ENCODE measurements at regions not wholly inside any gene's neighbourhood (a gene's known extent, or its start where the extent isn't known, plus 50 kb on each side); places are given as distances from the start of the nearest gene placed in this dataset.

- H3K79me2 ChIP-seq (ENCODE audit: insufficient read depth, low read length), result no peaks in the 10 kb centered on the region
- H3K4me2 ChIP-seq (ENCODE audit: low read depth, low read length, poor library complexity, severe bottlenecking), result no peak overlapping the region
- H3K27ac ChIP-seq (ENCODE audit: low read depth, low read length), result no peak overlapping the region
- H3K9me2 ChIP-seq (replicated peaks; ENCODE audit: insufficient read depth, low read length), result no peaks in the 10 kb centered on the region
- H3K4me3 ChIP-seq (ENCODE audit: insufficient read depth, low read length, poor library complexity, severe bottlenecking), result no peak overlapping the region
- no peaks in the 10 kb centered on the region for H3F3A ChIP-seq (ENCODE audit: insufficient read depth)
- H3K9ac ChIP-seq (ENCODE audit: low read length), result no peak overlapping the region
- no peak for TF ChIP-seq CTCF (IDR thresholded peaks at IDR 0.05; ENCODE audit: insufficient read depth, low read length, poor library complexity, severe bottlenecking)
- TF ChIP-seq EZH2phosphoT487 (conservative IDR thresholded peaks at IDR 0.05; ENCODE audit: low read length), result no peak
- H4K20me1 ChIP-seq (ENCODE audit: low read depth, low read length), result no peaks in the 10 kb centered on the region
- H3K27me3 ChIP-seq (ENCODE audit: low read length), result no peaks in the 10 kb centered on the region
- no peaks in the 10 kb centered on the region for H3K36me3 ChIP-seq (ENCODE audit: low read length)
- H2AFZ ChIP-seq (ENCODE audit: low read depth, low read length, severe bottlenecking), result no peak overlapping the region
- H3K9me3 ChIP-seq (ENCODE audit: insufficient read depth, low read length), result no peaks in the 10 kb centered on the region
Measured at GRCh38 chr18:56252456-56252855, 385.9 kb downstream of the TXNL1 start.

GRCh38 chr18:56248610-56249235, 389.7 kb downstream of the TXNL1 start:
- Histone ChIP-seq H2AFZ (ENCODE audit: low read depth, low read length, severe bottlenecking) (peak overlapping the region; percentile 17), H3K79me2 (ENCODE audit: insufficient read depth, low read length) (no peaks in the 10 kb centered on the region), H3K36me3 (ENCODE audit: low read length) (no peaks in the 10 kb centered on the region), H3K4me2 (ENCODE audit: low read depth, low read length, poor library complexity, severe bottlenecking) (peak overlapping the region; percentile 47), H3K27ac (ENCODE audit: low read depth, low read length) (peak overlapping the region; percentile 6; the same call in 1 of the 2 replicates), H3K4me3 (ENCODE audit: insufficient read depth, low read length, poor library complexity, severe bottlenecking) (no peak overlapping the region), H3K9ac (ENCODE audit: low read length) (no peak overlapping the region), H4K20me1 (ENCODE audit: low read depth, low read length) (no peaks in the 10 kb centered on the region), H3K9me2 (replicated peaks; ENCODE audit: insufficient read depth, low read length) (no peaks in the 10 kb centered on the region), H3K9me3 (ENCODE audit: insufficient read depth, low read length) (no peaks in the 10 kb centered on the region), H3K27me3 (ENCODE audit: low read length) (no peaks in the 10 kb centered on the region), H3F3A (ENCODE audit: insufficient read depth) (no peaks in the 10 kb centered on the region)
- TF ChIP-seq EZH2phosphoT487 (conservative IDR thresholded peaks at IDR 0.05; ENCODE audit: low read length) (no peak), CTCF (IDR thresholded peaks at IDR 0.05; ENCODE audit: insufficient read depth, low read length, poor library complexity, severe bottlenecking) (no peak)

- TF ChIP-seq CTCF (IDR thresholded peaks at IDR 0.05; ENCODE audit: insufficient read depth, low read length, poor library complexity, severe bottlenecking), result no peak
- no peak for TF ChIP-seq EZH2phosphoT487 (conservative IDR thresholded peaks at IDR 0.05; ENCODE audit: low read length)
- H3K27me3 ChIP-seq (ENCODE audit: low read length), result no peaks in the 10 kb centered on the region
- H2AFZ ChIP-seq (ENCODE audit: low read depth, low read length, severe bottlenecking), result no peak overlapping the region
- H3K9ac ChIP-seq (ENCODE audit: low read length), result no peak overlapping the region
- no peaks in the 10 kb centered on the region for H4K20me1 ChIP-seq (ENCODE audit: low read depth, low read length)
- no peaks in the 10 kb centered on the region for H3F3A ChIP-seq (ENCODE audit: insufficient read depth)
- no peak overlapping the region for H3K4me2 ChIP-seq (ENCODE audit: low read depth, low read length, poor library complexity, severe bottlenecking)
- no peak overlapping the region for H3K4me3 ChIP-seq (ENCODE audit: insufficient read depth, low read length, poor library complexity, severe bottlenecking)
- no peaks in the 10 kb centered on the region for H3K9me2 ChIP-seq (replicated peaks; ENCODE audit: insufficient read depth, low read length)
- no peaks in the 10 kb centered on the region for H3K36me3 ChIP-seq (ENCODE audit: low read length)
- H3K9me3 ChIP-seq (ENCODE audit: insufficient read depth, low read length), result no peaks in the 10 kb centered on the region
- no peak overlapping the region for H3K27ac ChIP-seq (ENCODE audit: low read depth, low read length)
- H3K79me2 ChIP-seq (ENCODE audit: insufficient read depth, low read length), result no peaks in the 10 kb centered on the region
Measured at GRCh38 chr18:56246916-56247315, 391.5 kb downstream of the TXNL1 start.

Measured in SU-DHL-6 (cell line).